OCI-LY3 (cell line): ENCODE measurements at regions not wholly inside any gene's neighbourhood (a gene's known extent, or its start where the extent isn't known, plus 50 kb on each side); places are given as distances from the start of the nearest gene placed in this dataset.

Source experiments
- H2AFZ ChIP-seq: fragments of 200-600, 300-600 bp; shearing (Covaris generic); 2 replicates; pipeline ENCODE4 v1.6.0; 2014; ENCODE audit warnings: antibody characterized with exemption, low read depth, low read length
- H3K27ac ChIP-seq: fragments of 200-600, 300-600 bp; sonication (generic); 2 replicates; pipeline ENCODE4 v1.5.1; 2014; ENCODE audit warnings: mild to moderate bottlenecking, low read length, moderate library complexity, mixed read lengths
- H3K27me3 ChIP-seq: fragments of 200-600, 300-600 bp; sonication (generic); 2 replicates; pipeline ENCODE4 v1.6.1; 2014; ENCODE audit warnings: low read depth, low read length, mixed read lengths
- H3K36me3 ChIP-seq: fragments of 200-600, 300-600 bp; sonication (generic); replicated peaks from 2 replicates; pipeline ENCODE3; 2014; ENCODE audit warnings: low read depth, low read length, mixed read lengths
- H3K4me1 ChIP-seq: fragments of 300-600, 200-600 bp; sonication (generic); 2 replicates; pipeline ENCODE4 v1.6.1; 2014; ENCODE audit warnings: low read length, mixed read lengths
- H3K4me2 ChIP-seq: fragments of 200-600, 300-600 bp; sonication (generic); 2 replicates; pipeline ENCODE4 v1.6.1; 2014; ENCODE audit warnings: low read length, mixed read lengths
- H3K4me3 ChIP-seq: fragments of 300-600, 200-600 bp; sonication (generic); 2 replicates; pipeline ENCODE4 v1.5.1; 2014; ENCODE audit warnings: antibody characterized with exemption, mild to moderate bottlenecking, low read length, moderate library complexity
- H3K79me2 ChIP-seq: fragments of 300-600, 200-600 bp; shearing (Covaris generic); 2 replicates; pipeline ENCODE4 v1.6.1; 2014; ENCODE audit warnings: mild to moderate bottlenecking, low read length, mixed read lengths
- H3K9ac ChIP-seq: fragments of 300-600, 200-600 bp; shearing (Covaris generic); 2 replicates; pipeline ENCODE4 v1.6.0; 2014; ENCODE audit warnings: mild to moderate bottlenecking, low read length, moderate library complexity
- H3K9me3 ChIP-seq: fragments of 200-600, 300-600 bp; shearing (Covaris generic); 2 replicates; pipeline ENCODE4 v1.6.1; 2014; ENCODE audit warnings: low read length, mixed read lengths; ENCODE audit not compliant: insufficient read depth
- H4K20me1 ChIP-seq: fragments of 200-600, 300-600 bp; sonication (generic); 2 replicates; pipeline ENCODE4 v1.6.1; 2016; ENCODE audit warnings: low read length, mixed read lengths; ENCODE audit not compliant: insufficient read depth
- EZH2phosphoT487 ChIP-seq: fragments of 200-600 bp; shearing (Covaris generic); IDR thresholded peaks from 2 replicates; pipeline ENCODE4 v1.6.1; 2018; ENCODE audit warnings: antibody characterized with exemption, mixed run types, low read depth
- TF ChIP-seq, protein P1 (sequence below): fragments of 200-600, 300-600 bp; sonication (generic); IDR thresholded peaks from 2 replicates; pipeline ENCODE4 v1.5.1; 2014; ENCODE audit warnings: antibody characterized with exemption, low read length, low read depth

DNA sequence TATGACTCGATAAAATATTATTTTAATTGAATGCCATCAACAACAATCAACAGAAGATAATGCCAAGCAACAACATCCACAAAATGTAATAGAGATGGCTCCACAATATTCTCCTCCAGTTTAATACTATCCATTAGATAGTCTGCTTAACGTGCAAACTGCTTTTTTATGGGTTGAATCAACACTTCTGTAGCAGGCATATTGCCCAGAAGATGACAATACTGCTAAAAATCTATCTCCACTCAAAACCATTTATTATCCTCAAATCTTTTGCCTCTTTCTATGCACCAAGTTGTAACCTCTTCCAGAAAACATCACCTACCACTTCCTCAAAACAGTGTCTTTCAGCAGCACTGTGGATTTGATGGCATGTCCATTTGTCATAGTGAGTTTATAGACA is 295.7 kb upstream of the LMCD1 start:
- Histone ChIP-seq H3K27ac (no peak overlapping the region), H3K9me3 (no peaks in the 10 kb centered on the region), H3K4me2 (no peak overlapping the region), H3K36me3 (no peaks in the 10 kb centered on the region), H3K4me3 (no peak overlapping the region), H2AFZ (no peak overlapping the region), H3K79me2 (no peaks in the 10 kb centered on the region), H4K20me1 (no peaks in the 10 kb centered on the region), H3K4me1 (no peaks in the 10 kb centered on the region), H3K27me3 (no peaks in the 10 kb centered on the region), H3K9ac (no peak overlapping the region)
- TF ChIP-seq, protein P1, sequence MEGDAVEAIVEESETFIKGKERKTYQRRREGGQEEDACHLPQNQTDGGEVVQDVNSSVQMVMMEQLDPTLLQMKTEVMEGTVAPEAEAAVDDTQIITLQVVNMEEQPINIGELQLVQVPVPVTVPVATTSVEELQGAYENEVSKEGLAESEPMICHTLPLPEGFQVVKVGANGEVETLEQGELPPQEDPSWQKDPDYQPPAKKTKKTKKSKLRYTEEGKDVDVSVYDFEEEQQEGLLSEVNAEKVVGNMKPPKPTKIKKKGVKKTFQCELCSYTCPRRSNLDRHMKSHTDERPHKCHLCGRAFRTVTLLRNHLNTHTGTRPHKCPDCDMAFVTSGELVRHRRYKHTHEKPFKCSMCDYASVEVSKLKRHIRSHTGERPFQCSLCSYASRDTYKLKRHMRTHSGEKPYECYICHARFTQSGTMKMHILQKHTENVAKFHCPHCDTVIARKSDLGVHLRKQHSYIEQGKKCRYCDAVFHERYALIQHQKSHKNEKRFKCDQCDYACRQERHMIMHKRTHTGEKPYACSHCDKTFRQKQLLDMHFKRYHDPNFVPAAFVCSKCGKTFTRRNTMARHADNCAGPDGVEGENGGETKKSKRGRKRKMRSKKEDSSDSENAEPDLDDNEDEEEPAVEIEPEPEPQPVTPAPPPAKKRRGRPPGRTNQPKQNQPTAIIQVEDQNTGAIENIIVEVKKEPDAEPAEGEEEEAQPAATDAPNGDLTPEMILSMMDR: no peak
- no peak for TF ChIP-seq EZH2phosphoT487

DNA sequence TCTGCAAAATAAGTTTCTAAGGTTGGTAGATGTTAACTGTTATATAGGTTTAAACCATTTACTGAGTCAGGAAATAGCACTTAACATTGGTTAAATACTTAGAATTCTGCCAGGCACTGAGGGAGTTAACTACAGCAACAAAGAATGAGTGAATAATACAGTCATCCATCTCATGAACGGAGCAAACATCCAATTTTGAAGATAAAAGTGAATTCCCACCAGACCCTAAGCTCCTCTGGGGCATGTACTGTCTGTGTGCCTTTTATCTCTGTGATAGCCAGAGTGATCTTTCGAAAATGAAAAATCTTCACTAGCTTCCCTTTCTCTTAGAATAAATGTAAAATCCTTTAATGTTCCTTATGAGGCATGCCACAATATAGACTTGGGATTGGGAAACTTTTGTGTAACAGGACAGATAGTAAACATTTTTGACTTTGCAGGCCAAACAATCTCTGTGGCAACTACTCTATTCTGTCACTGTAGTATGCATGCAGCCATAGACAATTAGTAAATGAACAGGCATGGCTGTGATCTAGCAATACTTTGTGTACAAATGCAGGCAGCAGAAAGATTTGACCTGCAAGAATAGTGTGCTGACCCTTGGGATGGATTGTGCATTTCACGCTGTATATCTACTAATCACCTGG is 294.5 kb upstream of the LMCD1 start:
- no peak overlapping the region for H3K27ac ChIP-seq
- H3K9ac ChIP-seq: no peak overlapping the region
- TF ChIP-seq, protein P1: no peak
- no peak for TF ChIP-seq EZH2phosphoT487
- H4K20me1 ChIP-seq: no peaks in the 10 kb centered on the region
- no peaks in the 10 kb centered on the region for H3K27me3 ChIP-seq
- H3K79me2 ChIP-seq: no peaks in the 10 kb centered on the region
- H3K9me3 ChIP-seq: no peaks in the 10 kb centered on the region
- H3K4me1 ChIP-seq: no peaks in the 10 kb centered on the region
- H3K4me2 ChIP-seq: no peak overlapping the region
- no peak overlapping the region for H3K4me3 ChIP-seq
- no peak overlapping the region for H2AFZ ChIP-seq
- H3K36me3 ChIP-seq: no peaks in the 10 kb centered on the region

DNA sequence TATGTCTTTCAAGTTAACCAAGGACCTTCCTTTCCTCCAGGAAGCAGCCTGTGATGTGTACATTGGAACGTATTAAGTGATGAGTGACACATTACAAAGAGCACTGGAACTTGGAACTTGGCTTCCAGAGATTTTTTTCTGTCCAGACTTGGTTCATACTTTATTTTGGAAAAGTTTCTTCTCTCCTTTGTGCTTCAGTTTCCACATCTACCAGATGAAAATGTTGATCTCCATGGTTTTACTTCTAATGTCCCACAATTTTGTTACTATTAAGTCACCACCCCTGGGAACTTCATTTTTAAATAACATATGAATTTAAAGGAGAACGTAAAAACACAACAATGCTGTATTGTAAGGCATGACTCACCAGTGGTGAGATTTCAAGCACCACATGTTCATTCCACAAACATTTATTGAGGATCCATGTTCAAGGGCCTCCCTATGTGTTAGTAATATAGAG is 290.7 kb upstream of the LMCD1 start:
- no peaks in the 10 kb centered on the region for H3K36me3 ChIP-seq
- H3K4me2 ChIP-seq: no peak overlapping the region
- no peak for TF ChIP-seq EZH2phosphoT487
- TF ChIP-seq, protein P1: no peak
- H3K79me2 ChIP-seq: no peaks in the 10 kb centered on the region
- H4K20me1 ChIP-seq: no peaks in the 10 kb centered on the region
- H3K27ac ChIP-seq: no peak overlapping the region
- H2AFZ ChIP-seq: no peak overlapping the region
- no peak overlapping the region for H3K4me3 ChIP-seq
- H3K9ac ChIP-seq: no peak overlapping the region
- no peaks in the 10 kb centered on the region for H3K9me3 ChIP-seq
- no peaks in the 10 kb centered on the region for H3K27me3 ChIP-seq
- no peaks in the 10 kb centered on the region for H3K4me1 ChIP-seq

DNA sequence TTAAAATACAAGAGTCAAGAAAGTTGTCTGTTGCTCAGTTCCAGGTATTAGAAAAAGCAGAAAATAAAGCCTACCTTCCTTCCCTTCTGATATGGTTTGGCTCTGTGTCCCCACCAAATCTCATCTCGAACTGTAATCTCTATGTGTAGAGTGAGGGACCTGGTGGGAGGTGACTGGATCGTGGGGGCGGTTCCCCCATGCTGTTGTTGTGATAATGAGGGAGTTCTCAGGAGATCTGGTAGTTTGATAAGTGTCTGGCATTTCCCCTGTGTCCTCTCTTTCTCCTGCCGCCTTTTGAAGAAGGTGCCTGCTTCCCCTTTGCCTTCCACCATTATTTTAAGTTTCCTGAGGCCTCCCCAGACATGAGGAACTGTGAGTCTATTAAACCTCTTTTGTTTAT is 288.8 kb upstream of the LMCD1 start:
- H2AFZ ChIP-seq: no peak overlapping the region
- H3K9me3 ChIP-seq: no peaks in the 10 kb centered on the region
- no peaks in the 10 kb centered on the region for H3K4me1 ChIP-seq
- H3K36me3 ChIP-seq: no peaks in the 10 kb centered on the region
- no peak overlapping the region for H3K4me2 ChIP-seq
- no peak overlapping the region for H3K9ac ChIP-seq
- H3K27me3 ChIP-seq: no peaks in the 10 kb centered on the region
- no peak overlapping the region for H3K27ac ChIP-seq
- H3K4me3 ChIP-seq: no peak overlapping the region
- no peaks in the 10 kb centered on the region for H4K20me1 ChIP-seq
- no peak for TF ChIP-seq EZH2phosphoT487
- TF ChIP-seq, protein P1: no peak
- no peaks in the 10 kb centered on the region for H3K79me2 ChIP-seq
